ENCODE measurements at regions not wholly inside any gene's neighbourhood (a gene's known extent, or its start where the extent isn't known, plus 50 kb on each side); places are given as distances from the start of the nearest gene placed in this dataset.

DNA sequence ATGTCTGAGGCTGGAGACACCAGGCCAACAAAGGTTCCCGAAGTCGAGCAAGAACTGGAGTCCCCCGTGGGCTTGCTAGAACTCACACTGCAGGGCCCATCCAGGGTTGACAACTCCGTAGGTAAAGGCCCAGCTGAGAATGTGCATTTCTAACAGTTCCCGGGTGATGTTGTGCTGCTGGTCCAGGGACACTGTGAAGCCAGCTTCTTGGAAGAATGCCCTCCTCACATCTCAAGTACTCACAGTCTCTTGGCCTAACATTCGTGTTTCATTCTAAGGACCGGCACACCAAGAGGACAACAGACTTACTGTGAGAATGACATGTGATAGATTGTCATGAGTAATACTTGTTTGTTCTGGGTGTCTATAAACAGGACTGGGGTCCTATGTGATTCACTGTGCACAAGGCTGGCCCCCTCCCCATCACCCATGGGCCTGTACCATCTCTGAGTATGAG lies 682.3 kb upstream of the IGFBP3 start:
- Histone ChIP-seq H4K5ac (ENCODE audit: low read depth, low read length) (no peak overlapping the region; the same call in 1 of the 2 replicates), H3K27me3 (ENCODE audit: control insufficient read depth, insufficient read depth, low read length) (no peaks in the 10 kb centered on the region), H4K20me1 (ENCODE audit: insufficient read depth, low read length) (no peaks in the 10 kb centered on the region), H2BK15ac (ENCODE audit: low read depth, low read length) (peak overlapping the region; percentile 20; the same call in 1 of the 3 replicates), H3K36me3 (ENCODE audit: control insufficient read depth, insufficient read depth, low read length) (no peaks in the 10 kb centered on the region), H3K56ac (ENCODE audit: extremely low read depth, insufficient read depth, low read length) (no peak overlapping the region), H3K9me3 (ENCODE audit: control insufficient read depth, insufficient read depth, low read length) (no peaks in the 10 kb centered on the region), H4K8ac (ENCODE audit: low read depth in 2 of 2, low read length in 2 of 2) (no peak overlapping the region), H3K4ac (ENCODE audit: low read depth, low read length) (no peak overlapping the region; the same call in 1 of the 2 replicates), H3K79me1 (ENCODE audit: low read depth in 1 of 2, low read length in 2 of 2) (no peaks in the 10 kb centered on the region), H3K9me1 (ENCODE audit: insufficient read depth, low read length) (no peaks in the 10 kb centered on the region), H3K18ac (ENCODE audit: low read depth, low read length) (no peak overlapping the region; the same call in 1 of the 2 replicates), H2BK20ac (ENCODE audit: low read depth, low read length) (no peak overlapping the region), H3K4me3 (ENCODE audit: insufficient read depth, low read depth, low read length) (no peak overlapping the region), H3K14ac (replicated peaks; ENCODE audit: low read depth, low read length) (no peak overlapping the region), H3K4me1 (ENCODE audit: control insufficient read depth, insufficient read depth, low read length) (peaks cover 7% of the 10 kb centered on the region), H2AK5ac (ENCODE audit: low read depth, low read length) (no peak overlapping the region), H4K91ac (ENCODE audit: insufficient read depth, low read depth, low read length) (no peak overlapping the region), H3K4me2 (ENCODE audit: low read depth, low read length) (no peak overlapping the region; the same call in 1 of the 2 replicates), H3K9ac (ENCODE audit: low read depth, low read length) (no peak overlapping the region), H2BK5ac (ENCODE audit: low read depth, low read length, poor library complexity, severe bottlenecking) (no peak overlapping the region), H3K27ac (ENCODE audit: insufficient read depth, low read length) (no peak overlapping the region; the same call in 1 of the 2 replicates), H2AK9ac (replicated peaks; ENCODE audit: low read depth, low read length, poor library complexity) (no peak overlapping the region), H3K23ac (ENCODE audit: low read depth, low read length) (no peak overlapping the region), H2AFZ (replicated peaks; ENCODE audit: low read length, poor library complexity) (no peak overlapping the region), H2BK120ac (ENCODE audit: low read depth, low read length) (no peak overlapping the region)
- WGBS, 2 experiments (ENCODE audit: extremely low coverage in 2 of 2, insufficient read length in 1 of 2) = 75% methylated on average over 5 of the region's 7 CpGs; no CpG with 5 or more reads in 1 of the 2 experiments
- ATAC-seq (ENCODE audit: low read depth) = no peak
- ChIA-PET CTCF (no interaction called here), POLR2A (ENCODE audit: unreplicated experiment) (no interaction called here)
- in situ Hi-C loops (cut with MboI; ENCODE audit: low sequenced_read_pairs) = no loop called here
- intact Hi-C loops (cut with micrococcal nuclease) = no loop called here
- no peak for DNase-seq
- dilution Hi-C loops (cut with HindIII; ENCODE audit: low sequenced_read_pairs, unreplicated experiment) = no loop called here
- no TSS peak for BruUV-seq (replicated peaks)
- TF ChIP-seq, protein P1, sequence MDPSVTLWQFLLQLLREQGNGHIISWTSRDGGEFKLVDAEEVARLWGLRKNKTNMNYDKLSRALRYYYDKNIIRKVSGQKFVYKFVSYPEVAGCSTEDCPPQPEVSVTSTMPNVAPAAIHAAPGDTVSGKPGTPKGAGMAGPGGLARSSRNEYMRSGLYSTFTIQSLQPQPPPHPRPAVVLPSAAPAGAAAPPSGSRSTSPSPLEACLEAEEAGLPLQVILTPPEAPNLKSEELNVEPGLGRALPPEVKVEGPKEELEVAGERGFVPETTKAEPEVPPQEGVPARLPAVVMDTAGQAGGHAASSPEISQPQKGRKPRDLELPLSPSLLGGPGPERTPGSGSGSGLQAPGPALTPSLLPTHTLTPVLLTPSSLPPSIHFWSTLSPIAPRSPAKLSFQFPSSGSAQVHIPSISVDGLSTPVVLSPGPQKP (IDR thresholded peaks at IDR 0.05; ENCODE audit: borderline replicate concordance, low read depth, low read length) = no peak
- TF ChIP-seq RFX5 (IDR thresholded peaks at IDR 0.05; ENCODE audit: low read depth, low read length) (no peak), RCOR1 (IDR thresholded peaks at IDR 0.05; ENCODE audit: insufficient replicate concordance, low read length) (no peak), MXI1 (IDR thresholded peaks at IDR 0.05; ENCODE audit: borderline replicate concordance, low read depth, low read length) (no peak), SMC3 (IDR thresholded peaks at IDR 0.05; ENCODE audit: low read depth, low read length) (no peak), NFE2L2 (IDR thresholded peaks at IDR 0.05; ENCODE audit: low read depth, low read length) (no peak), MAZ (IDR thresholded peaks at IDR 0.05; ENCODE audit: borderline replicate concordance, low read depth, low read length) (no peak), CHD1 (IDR thresholded peaks at IDR 0.05; ENCODE audit: low read depth, low read length) (no peak), FOS (IDR thresholded peaks at IDR 0.05; ENCODE audit: low read depth, low read length) (no peak), CEBPB (IDR thresholded peaks at IDR 0.05; ENCODE audit: low read depth, low read length) (no peak), POLR2A (IDR thresholded peaks at IDR 0.05; ENCODE audit: low read depth, low read length) (no peak), MAFK (IDR thresholded peaks at IDR 0.05; ENCODE audit: low read depth, low read length) (no peak), BHLHE40 (IDR thresholded peaks at IDR 0.05; ENCODE audit: low read depth, low read length) (no peak), RAD21 (IDR thresholded peaks at IDR 0.05; ENCODE audit: low read length) (no peak)
- TF ChIP-seq, protein P2, sequence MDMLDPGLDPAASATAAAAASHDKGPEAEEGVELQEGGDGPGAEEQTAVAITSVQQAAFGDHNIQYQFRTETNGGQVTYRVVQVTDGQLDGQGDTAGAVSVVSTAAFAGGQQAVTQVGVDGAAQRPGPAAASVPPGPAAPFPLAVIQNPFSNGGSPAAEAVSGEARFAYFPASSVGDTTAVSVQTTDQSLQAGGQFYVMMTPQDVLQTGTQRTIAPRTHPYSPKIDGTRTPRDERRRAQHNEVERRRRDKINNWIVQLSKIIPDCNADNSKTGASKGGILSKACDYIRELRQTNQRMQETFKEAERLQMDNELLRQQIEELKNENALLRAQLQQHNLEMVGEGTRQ (IDR thresholded peaks at IDR 0.05; ENCODE audit: low read depth, low read length) = no peak
- TF ChIP-seq, protein P3, sequence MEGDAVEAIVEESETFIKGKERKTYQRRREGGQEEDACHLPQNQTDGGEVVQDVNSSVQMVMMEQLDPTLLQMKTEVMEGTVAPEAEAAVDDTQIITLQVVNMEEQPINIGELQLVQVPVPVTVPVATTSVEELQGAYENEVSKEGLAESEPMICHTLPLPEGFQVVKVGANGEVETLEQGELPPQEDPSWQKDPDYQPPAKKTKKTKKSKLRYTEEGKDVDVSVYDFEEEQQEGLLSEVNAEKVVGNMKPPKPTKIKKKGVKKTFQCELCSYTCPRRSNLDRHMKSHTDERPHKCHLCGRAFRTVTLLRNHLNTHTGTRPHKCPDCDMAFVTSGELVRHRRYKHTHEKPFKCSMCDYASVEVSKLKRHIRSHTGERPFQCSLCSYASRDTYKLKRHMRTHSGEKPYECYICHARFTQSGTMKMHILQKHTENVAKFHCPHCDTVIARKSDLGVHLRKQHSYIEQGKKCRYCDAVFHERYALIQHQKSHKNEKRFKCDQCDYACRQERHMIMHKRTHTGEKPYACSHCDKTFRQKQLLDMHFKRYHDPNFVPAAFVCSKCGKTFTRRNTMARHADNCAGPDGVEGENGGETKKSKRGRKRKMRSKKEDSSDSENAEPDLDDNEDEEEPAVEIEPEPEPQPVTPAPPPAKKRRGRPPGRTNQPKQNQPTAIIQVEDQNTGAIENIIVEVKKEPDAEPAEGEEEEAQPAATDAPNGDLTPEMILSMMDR (conservative IDR thresholded peaks at IDR 0.05; ENCODE audit: low read depth, low read length) = no peak

All from IMR-90 (cell line).